MM.1S (cell line): ENCODE measurements at regions not wholly inside any gene's neighbourhood (a gene's known extent, or its start where the extent isn't known, plus 50 kb on each side); places are given as distances from the start of the nearest gene placed in this dataset.

Source experiments
- DNase-seq: peaks from one replicate; pipeline ENCODE4 v3.0.0-alpha.2; 2015
- H2AFZ ChIP-seq: fragments of 300-600 bp; sonication (generic); 2 replicates; pipeline ENCODE4 v1.6.0; 2016; ENCODE audit warnings: antibody characterized with exemption, low read length
- H3F3A ChIP-seq: fragments of 300-600 bp; sonication (generic); 2 replicates; pipeline ENCODE4 v1.6.1; 2016; ENCODE audit warnings: mild to moderate bottlenecking, antibody characterized with exemption, low read length, moderate library complexity, mixed read lengths; ENCODE audit not compliant: insufficient read depth
- H3K27ac ChIP-seq: fragments of 300-600 bp; sonication (generic); 2 replicates; pipeline ENCODE4 v1.5.1; 2016; ENCODE audit warnings: mild to moderate bottlenecking, low read length
- H3K27me3 ChIP-seq: fragments of 300-600 bp; sonication (generic); replicated peaks from 2 replicates; pipeline ENCODE4 v1.6.0; 2016; ENCODE audit warnings: low read length; ENCODE audit not compliant: insufficient read depth
- H3K36me3 ChIP-seq: fragments of 300-600 bp; sonication (generic); replicated peaks from 2 replicates; pipeline ENCODE4 v1.6.1; 2016; ENCODE audit warnings: mild to moderate bottlenecking, low read length, mixed read lengths; ENCODE audit not compliant: insufficient read depth
- H3K4me1 ChIP-seq: fragments of 300-600 bp; sonication (generic); 2 replicates; pipeline ENCODE4 v1.6.1; 2016; ENCODE audit warnings: low read length, mixed read lengths
- H3K4me2 ChIP-seq: fragments of 300-600 bp; sonication (generic); 2 replicates; pipeline ENCODE4 v1.6.0; 2016; ENCODE audit warnings: low read depth, low read length
- H3K4me3 ChIP-seq: fragments of 300-600 bp; sonication (generic); 2 replicates; pipeline ENCODE4 v1.5.1; 2016; ENCODE audit warnings: low read length, mixed read lengths
- H3K79me2 ChIP-seq: fragments of 300-600 bp; sonication (generic); 2 replicates; pipeline ENCODE4 v1.6.1; 2016; ENCODE audit warnings: mixed run types, low read length, mixed read lengths
- H3K9ac ChIP-seq: fragments of 300-600 bp; sonication (generic); 2 replicates; pipeline ENCODE4 v1.6.1; 2016; ENCODE audit warnings: low read length, mixed read lengths
- H3K9me2 ChIP-seq: fragments of 300-600 bp; sonication (generic); replicated peaks from 2 replicates; pipeline ENCODE4 v1.6.1; 2016; ENCODE audit warnings: mild to moderate bottlenecking, low read length, mixed read lengths; ENCODE audit not compliant: insufficient read depth
- H3K9me3 ChIP-seq: fragments of 300-600 bp; sonication (generic); replicated peaks from 2 replicates; pipeline ENCODE4 v1.6.1; 2016; ENCODE audit warnings: mild to moderate bottlenecking, low read length, mixed read lengths; ENCODE audit not compliant: insufficient read depth
- H4K20me1 ChIP-seq: fragments of 300-600 bp; sonication (generic); 2 replicates; pipeline ENCODE4 v1.6.1; 2016; ENCODE audit warnings: mild to moderate bottlenecking, low read length, moderate library complexity, mixed read lengths; ENCODE audit not compliant: insufficient read depth
- EZH2 ChIP-seq: fragments of 300-600 bp; sonication (generic); optimal IDR thresholded peaks from 2 replicates; pipeline ENCODE3; 2017; ENCODE audit warnings: low read depth, mild to moderate bottlenecking, antibody characterized with exemption, low read length, mixed read lengths
- EZH2phosphoT487 ChIP-seq: fragments of 300-600 bp; sonication (generic); IDR thresholded peaks from 2 replicates; pipeline ENCODE4 v1.6.1; 2018; ENCODE audit warnings: antibody characterized with exemption, low read length
- TF ChIP-seq, protein P1 (sequence below): fragments of 300-600 bp; sonication (generic); IDR thresholded peaks from 2 replicates; pipeline ENCODE4 v1.5.1; 2016; ENCODE audit warnings: antibody characterized with exemption, low read length, mixed read lengths

DNA sequence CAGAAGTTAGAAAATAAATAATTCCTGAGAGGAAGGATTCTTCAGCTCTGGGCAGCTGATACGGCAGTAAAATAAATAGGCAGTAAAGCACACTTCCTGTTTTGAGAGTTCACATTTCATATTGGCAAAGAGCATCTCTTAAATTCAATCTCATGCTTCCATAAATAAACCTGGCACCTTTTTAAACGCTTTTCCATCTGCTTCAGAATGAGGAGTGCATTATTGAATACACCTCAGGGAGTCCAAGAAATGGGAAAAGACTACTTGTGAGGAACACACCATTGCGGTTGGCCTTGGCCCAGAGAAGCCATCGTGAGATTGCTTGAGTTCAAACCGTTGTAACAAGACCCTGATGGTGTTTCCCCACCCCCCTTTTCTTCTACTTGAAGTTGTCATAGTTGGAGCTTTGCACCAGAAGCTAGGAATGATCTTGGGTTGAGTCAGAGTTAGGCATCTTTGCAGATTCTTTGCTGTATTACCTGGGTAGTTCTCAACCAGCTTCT, 123.9 kb downstream of the RDH14 start:
- Histone ChIP-seq H3K9ac (no peak overlapping the region), H2AFZ (no peak overlapping the region), H3K9me3 (no peaks in the 10 kb centered on the region), H3K79me2 (no peaks in the 10 kb centered on the region), H3K36me3 (no peaks in the 10 kb centered on the region), H3K27me3 (no peaks in the 10 kb centered on the region), H3F3A (no peaks in the 10 kb centered on the region), H3K4me3 (no peak overlapping the region), H3K9me2 (no peaks in the 10 kb centered on the region), H3K4me1 (no peaks in the 10 kb centered on the region), H3K4me2 (no peak overlapping the region), H3K27ac (no peak overlapping the region), H4K20me1 (no peaks in the 10 kb centered on the region)
- TF ChIP-seq EZH2phosphoT487: no peak
- no peak for TF ChIP-seq EZH2
- TF ChIP-seq, protein P1, sequence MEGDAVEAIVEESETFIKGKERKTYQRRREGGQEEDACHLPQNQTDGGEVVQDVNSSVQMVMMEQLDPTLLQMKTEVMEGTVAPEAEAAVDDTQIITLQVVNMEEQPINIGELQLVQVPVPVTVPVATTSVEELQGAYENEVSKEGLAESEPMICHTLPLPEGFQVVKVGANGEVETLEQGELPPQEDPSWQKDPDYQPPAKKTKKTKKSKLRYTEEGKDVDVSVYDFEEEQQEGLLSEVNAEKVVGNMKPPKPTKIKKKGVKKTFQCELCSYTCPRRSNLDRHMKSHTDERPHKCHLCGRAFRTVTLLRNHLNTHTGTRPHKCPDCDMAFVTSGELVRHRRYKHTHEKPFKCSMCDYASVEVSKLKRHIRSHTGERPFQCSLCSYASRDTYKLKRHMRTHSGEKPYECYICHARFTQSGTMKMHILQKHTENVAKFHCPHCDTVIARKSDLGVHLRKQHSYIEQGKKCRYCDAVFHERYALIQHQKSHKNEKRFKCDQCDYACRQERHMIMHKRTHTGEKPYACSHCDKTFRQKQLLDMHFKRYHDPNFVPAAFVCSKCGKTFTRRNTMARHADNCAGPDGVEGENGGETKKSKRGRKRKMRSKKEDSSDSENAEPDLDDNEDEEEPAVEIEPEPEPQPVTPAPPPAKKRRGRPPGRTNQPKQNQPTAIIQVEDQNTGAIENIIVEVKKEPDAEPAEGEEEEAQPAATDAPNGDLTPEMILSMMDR: no peak
- no peak for DNase-seq

- Histone ChIP-seq H3K27ac (no peak overlapping the region), H3K4me2 (no peak overlapping the region), H3K79me2 (no peaks in the 10 kb centered on the region), H3K4me1 (no peaks in the 10 kb centered on the region), H4K20me1 (no peaks in the 10 kb centered on the region), H3K36me3 (no peaks in the 10 kb centered on the region), H3K9me2 (no peaks in the 10 kb centered on the region), H2AFZ (no peak overlapping the region), H3K9me3 (no peaks in the 10 kb centered on the region), H3K4me3 (no peak overlapping the region), H3K27me3 (no peaks in the 10 kb centered on the region), H3F3A (no peaks in the 10 kb centered on the region), H3K9ac (no peak overlapping the region)
- TF ChIP-seq EZH2phosphoT487 (no peak), EZH2 (no peak)
- TF ChIP-seq, protein P1: peak; percentile 61
- peak; percentile 53 for DNase-seq
Observed at GRCh38 chr2:18435426-18436037, 124.9 kb downstream of the RDH14 start.

GRCh38 chr2:18433872-18434271, 126.6 kb downstream of the RDH14 start:
- H3K36me3 ChIP-seq: no peaks in the 10 kb centered on the region

More at GRCh38 chr2:18433872-18434271, 126.6 kb downstream of the RDH14 start:
- TF ChIP-seq EZH2phosphoT487 (no peak), EZH2 (no peak)
- TF ChIP-seq, protein P1: no peak
- H3K4me1 ChIP-seq: no peaks in the 10 kb centered on the region
- H4K20me1 ChIP-seq: no peaks in the 10 kb centered on the region
- no peak overlapping the region for H3K9ac ChIP-seq
- H3F3A ChIP-seq: no peaks in the 10 kb centered on the region
- no peak overlapping the region for H3K27ac ChIP-seq
- no peaks in the 10 kb centered on the region for H3K27me3 ChIP-seq
- H3K4me3 ChIP-seq: no peak overlapping the region
- no peak overlapping the region for H2AFZ ChIP-seq
- no peaks in the 10 kb centered on the region for H3K9me3 ChIP-seq
- no peak overlapping the region for H3K4me2 ChIP-seq
- H3K79me2 ChIP-seq: no peaks in the 10 kb centered on the region
- H3K9me2 ChIP-seq: no peaks in the 10 kb centered on the region
- DNase-seq: no peak
